GM23338 (cell line): ENCODE measurements at regions not wholly inside any gene's neighbourhood (a gene's known extent, or its start where the extent isn't known, plus 50 kb on each side); places are given as distances from the start of the nearest gene placed in this dataset.

Experiments used
- EZH2 ChIP-seq: fragments of 200-600 bp; sonication (generic); IDR thresholded peaks from one replicate; pipeline ENCODE4 v1.8.0; 2017; ENCODE audit warnings: antibody characterized with exemption, mild to moderate bottlenecking, low read depth; ENCODE audit not compliant: unreplicated experiment
- TF ChIP-seq, protein P1 (sequence below), 2 experiments: fragments of 200-600 bp in 1 of 2; sonication (generic) in 1 of 2; conservative IDR thresholded peaks; 2 replicates each; pipeline versions ENCODE4 v1.5.1 to v1.6.1; 2016 to 2017; ENCODE audit warnings: antibody characterized with exemption in 2 of 2, low read depth in 2 of 2, mild to moderate bottlenecking in 2 of 2, moderate library complexity in 1 of 2
- TF ChIP-seq, protein P2 (sequence below): IDR thresholded peaks from one replicate; pipeline ENCODE4 v1.6.1; 2018; ENCODE audit warnings: antibody characterized with exemption; ENCODE audit not compliant: unreplicated experiment

DNA sequence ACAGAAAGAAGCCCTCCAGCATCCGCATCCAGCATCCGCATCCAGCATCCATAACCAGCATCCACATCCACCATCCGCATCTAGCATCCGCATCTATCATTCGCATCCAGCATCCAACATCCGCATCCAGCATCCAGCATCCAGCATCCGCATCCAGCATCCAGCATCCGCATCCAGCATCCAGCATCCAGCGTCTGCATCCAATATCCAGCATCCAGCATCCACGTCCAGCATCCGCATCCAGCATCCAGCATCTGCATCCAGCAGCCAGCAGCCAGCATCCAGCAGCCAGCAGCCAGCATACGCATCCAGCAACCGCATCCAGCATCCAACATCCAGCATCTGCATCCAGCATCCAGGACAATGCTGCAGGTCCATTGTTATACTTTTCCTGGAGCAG is 671.0 kb upstream of the C16orf82 start:
- TF ChIP-seq, protein P1, sequence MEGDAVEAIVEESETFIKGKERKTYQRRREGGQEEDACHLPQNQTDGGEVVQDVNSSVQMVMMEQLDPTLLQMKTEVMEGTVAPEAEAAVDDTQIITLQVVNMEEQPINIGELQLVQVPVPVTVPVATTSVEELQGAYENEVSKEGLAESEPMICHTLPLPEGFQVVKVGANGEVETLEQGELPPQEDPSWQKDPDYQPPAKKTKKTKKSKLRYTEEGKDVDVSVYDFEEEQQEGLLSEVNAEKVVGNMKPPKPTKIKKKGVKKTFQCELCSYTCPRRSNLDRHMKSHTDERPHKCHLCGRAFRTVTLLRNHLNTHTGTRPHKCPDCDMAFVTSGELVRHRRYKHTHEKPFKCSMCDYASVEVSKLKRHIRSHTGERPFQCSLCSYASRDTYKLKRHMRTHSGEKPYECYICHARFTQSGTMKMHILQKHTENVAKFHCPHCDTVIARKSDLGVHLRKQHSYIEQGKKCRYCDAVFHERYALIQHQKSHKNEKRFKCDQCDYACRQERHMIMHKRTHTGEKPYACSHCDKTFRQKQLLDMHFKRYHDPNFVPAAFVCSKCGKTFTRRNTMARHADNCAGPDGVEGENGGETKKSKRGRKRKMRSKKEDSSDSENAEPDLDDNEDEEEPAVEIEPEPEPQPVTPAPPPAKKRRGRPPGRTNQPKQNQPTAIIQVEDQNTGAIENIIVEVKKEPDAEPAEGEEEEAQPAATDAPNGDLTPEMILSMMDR (conservative IDR thresholded peaks at IDR 0.05; ENCODE audit: low read depth in 2 of 2): no peak
- no peak for TF ChIP-seq EZH2
- TF ChIP-seq, protein P2, sequence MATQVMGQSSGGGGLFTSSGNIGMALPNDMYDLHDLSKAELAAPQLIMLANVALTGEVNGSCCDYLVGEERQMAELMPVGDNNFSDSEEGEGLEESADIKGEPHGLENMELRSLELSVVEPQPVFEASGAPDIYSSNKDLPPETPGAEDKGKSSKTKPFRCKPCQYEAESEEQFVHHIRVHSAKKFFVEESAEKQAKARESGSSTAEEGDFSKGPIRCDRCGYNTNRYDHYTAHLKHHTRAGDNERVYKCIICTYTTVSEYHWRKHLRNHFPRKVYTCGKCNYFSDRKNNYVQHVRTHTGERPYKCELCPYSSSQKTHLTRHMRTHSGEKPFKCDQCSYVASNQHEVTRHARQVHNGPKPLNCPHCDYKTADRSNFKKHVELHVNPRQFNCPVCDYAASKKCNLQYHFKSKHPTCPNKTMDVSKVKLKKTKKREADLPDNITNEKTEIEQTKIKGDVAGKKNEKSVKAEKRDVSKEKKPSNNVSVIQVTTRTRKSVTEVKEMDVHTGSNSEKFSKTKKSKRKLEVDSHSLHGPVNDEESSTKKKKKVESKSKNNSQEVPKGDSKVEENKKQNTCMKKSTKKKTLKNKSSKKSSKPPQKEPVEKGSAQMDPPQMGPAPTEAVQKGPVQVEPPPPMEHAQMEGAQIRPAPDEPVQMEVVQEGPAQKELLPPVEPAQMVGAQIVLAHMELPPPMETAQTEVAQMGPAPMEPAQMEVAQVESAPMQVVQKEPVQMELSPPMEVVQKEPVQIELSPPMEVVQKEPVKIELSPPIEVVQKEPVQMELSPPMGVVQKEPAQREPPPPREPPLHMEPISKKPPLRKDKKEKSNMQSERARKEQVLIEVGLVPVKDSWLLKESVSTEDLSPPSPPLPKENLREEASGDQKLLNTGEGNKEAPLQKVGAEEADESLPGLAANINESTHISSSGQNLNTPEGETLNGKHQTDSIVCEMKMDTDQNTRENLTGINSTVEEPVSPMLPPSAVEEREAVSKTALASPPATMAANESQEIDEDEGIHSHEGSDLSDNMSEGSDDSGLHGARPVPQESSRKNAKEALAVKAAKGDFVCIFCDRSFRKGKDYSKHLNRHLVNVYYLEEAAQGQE: no peak
